ENCODE measurements at regions not wholly inside any gene's neighbourhood (a gene's known extent, or its start where the extent isn't known, plus 50 kb on each side); places are given as distances from the start of the nearest gene placed in this dataset.

GRCh38 chr1:69363236-69363635 lies 204.5 kb upstream of the LRRC7 start (continued):
- TF ChIP-seq ZNF532 (CRISPR knock-in tag; IDR thresholded peaks at IDR 0.05; ENCODE audit: borderline replicate concordance) (no peak), ATF1 (CRISPR knock-in tag; IDR thresholded peaks at IDR 0.05) (no peak), ZNF425 (CRISPR knock-in tag; conservative IDR thresholded peaks at IDR 0.05) (no peak), SMAD3 (CRISPR knock-in tag; IDR thresholded peaks at IDR 0.05; ENCODE audit: borderline replicate concordance) (no peak), ZNF671 (CRISPR knock-in tag; IDR thresholded peaks at IDR 0.05) (no peak), ELF4 (CRISPR knock-in tag; IDR thresholded peaks at IDR 0.05; ENCODE audit: low read depth) (no peak)

- no peak overlapping the region for H3K4me3 Mint-ChIP-seq
- ATAC-seq = no peak
- DNase-seq (ENCODE audit: low spot score) = no peak
- H3K27ac Mint-ChIP-seq = no peak overlapping the region
- H3K27me3 Mint-ChIP-seq (ENCODE audit: low read depth) = no peaks in the 10 kb centered on the region
- POLR2A ChIA-PET = no interaction called here
- no peaks in the 10 kb centered on the region for H3K9me3 Mint-ChIP-seq
- no peaks in the 10 kb centered on the region for H3K36me3 Mint-ChIP-seq
- CTCF ChIA-PET = no interaction called here
- H3K4me1 Mint-ChIP-seq = no peaks in the 10 kb centered on the region
- TF ChIP-seq FOXP4 (CRISPR knock-in tag; IDR thresholded peaks at IDR 0.05) (no peak), ZBTB43 (CRISPR knock-in tag; IDR thresholded peaks at IDR 0.05) (no peak), ZBTB21 (CRISPR knock-in tag; IDR thresholded peaks at IDR 0.05; ENCODE audit: borderline replicate concordance) (no peak), ZNF232 (CRISPR knock-in tag; IDR thresholded peaks at IDR 0.05) (no peak), STAT6 (CRISPR knock-in tag; conservative IDR thresholded peaks at IDR 0.05; ENCODE audit: low read depth) (no peak), RELA (CRISPR knock-in tag; IDR thresholded peaks at IDR 0.05; ENCODE audit: borderline replicate concordance) (no peak), ZNF425 (CRISPR knock-in tag; conservative IDR thresholded peaks at IDR 0.05) (no peak), ZNF532 (CRISPR knock-in tag; IDR thresholded peaks at IDR 0.05; ENCODE audit: borderline replicate concordance) (no peak), TP53 (CRISPR knock-in tag; IDR thresholded peaks at IDR 0.05) (no peak), ZNF317 (CRISPR knock-in tag; IDR thresholded peaks at IDR 0.05; ENCODE audit: borderline replicate concordance, low read depth) (no peak), MXD4 (CRISPR knock-in tag; IDR thresholded peaks at IDR 0.05; ENCODE audit: borderline replicate concordance) (no peak)
These were observed 194.2 kb upstream of the LRRC7 start for GRCh38 chr1:69373520-69373919.

Measured in WTC11 (cell line).